ENCODE measurements at regions not wholly inside any gene's neighbourhood (a gene's known extent, or its start where the extent isn't known, plus 50 kb on each side); places are given as distances from the start of the nearest gene placed in this dataset.

GRCh38 chr19:27777726-27778125 lies 1435.2 kb downstream of the UQCRFS1 start:
- peaks cover 0 to 15% (median 0%) of the 10 kb centered on the region in 5 donors for H3K9me3 ChIP-seq (ENCODE audit: control insufficient read depth in 5 of 5, low read length in 5 of 5)

GRCh38 chr19:27777242-27777641 lies 1435.7 kb downstream of the UQCRFS1 start:
- Histone ChIP-seq H3K36me3 (ENCODE audit: control insufficient read depth in 5 of 5, insufficient read depth in 5 of 5, low read length in 5 of 5) (peaks cover 0 to 13% (median 5%) of the 10 kb centered on the region in 5 donors), H3K9ac (ENCODE audit: low read length in 5 of 5) (no peak overlapping the region), H3K4me3 (ENCODE audit: low read depth in 1 of 5, low read length in 5 of 5) (no peak overlapping the region), H3K27me3 (ENCODE audit: control insufficient read depth in 5 of 5, insufficient read depth in 4 of 5, low read length in 5 of 5) (no peaks in the 10 kb centered on the region), H3K27ac (ENCODE audit: low read depth, low read length) (no peak overlapping the region), H3K9me3 (ENCODE audit: control insufficient read depth in 5 of 5, low read length in 5 of 5) (peaks cover 0 to 20% (median 4%) of the 10 kb centered on the region in 5 donors), H3K4me1 (ENCODE audit: control insufficient read depth in 5 of 5, insufficient read depth in 5 of 5, low read length in 5 of 5) (peaks cover 0 to under 1% (median 0%) of the 10 kb centered on the region in 5 donors)

More at GRCh38 chr19:27777726-27778125, 1435.2 kb downstream of the UQCRFS1 start:
- Histone ChIP-seq H3K36me3 (ENCODE audit: control insufficient read depth in 5 of 5, insufficient read depth in 5 of 5, low read length in 5 of 5) (peaks cover 0 to 13% (median 5%) of the 10 kb centered on the region in 5 donors), H3K4me3 (ENCODE audit: low read depth in 1 of 5, low read length in 5 of 5) (no peak overlapping the region), H3K27ac (ENCODE audit: low read depth, low read length) (no peak overlapping the region), H3K27me3 (ENCODE audit: control insufficient read depth in 5 of 5, insufficient read depth in 4 of 5, low read length in 5 of 5) (no peaks in the 10 kb centered on the region), H3K4me1 (ENCODE audit: control insufficient read depth in 5 of 5, insufficient read depth in 5 of 5, low read length in 5 of 5) (peaks cover 0 to 3% (median 0%) of the 10 kb centered on the region in 5 donors), H3K9ac (ENCODE audit: low read length in 5 of 5) (no peak overlapping the region)

- no peak overlapping the region for H3K9ac ChIP-seq (ENCODE audit: low read length in 5 of 5)
- H3K4me3 ChIP-seq (ENCODE audit: low read depth in 1 of 5, low read length in 5 of 5), result no peak overlapping the region
- H3K36me3 ChIP-seq (ENCODE audit: control insufficient read depth in 5 of 5, insufficient read depth in 5 of 5, low read length in 5 of 5), result peaks cover 0 to 13% (median 5%) of the 10 kb centered on the region in 5 donors
- no peaks in the 10 kb centered on the region for H3K27me3 ChIP-seq (ENCODE audit: control insufficient read depth in 5 of 5, insufficient read depth in 4 of 5, low read length in 5 of 5)
- H3K9me3 ChIP-seq (ENCODE audit: control insufficient read depth in 5 of 5, low read length in 5 of 5), result peaks cover 0 to 22% (median 6%) of the 10 kb centered on the region in 5 donors
- H3K4me1 ChIP-seq (ENCODE audit: control insufficient read depth in 5 of 5, insufficient read depth in 5 of 5, low read length in 5 of 5), result no peaks in the 10 kb centered on the region
- no peak overlapping the region for H3K27ac ChIP-seq (ENCODE audit: low read depth, low read length)
These were observed 1436.4 kb downstream of the UQCRFS1 start for GRCh38 chr19:27776524-27776923.

- Histone ChIP-seq H3K9ac (ENCODE audit: low read length in 5 of 5) (no peak overlapping the region), H3K4me3 (ENCODE audit: low read depth in 1 of 5, low read length in 5 of 5) (no peak overlapping the region), H3K27ac (ENCODE audit: low read depth, low read length) (no peak overlapping the region)
These were observed 1436.9 kb downstream of the UQCRFS1 start for GRCh38 chr19:27776020-27776419.

GRCh38 chr19:27775395-27775794 lies 1437.6 kb downstream of the UQCRFS1 start:
- Histone ChIP-seq H3K27ac (ENCODE audit: low read depth, low read length) (no peak overlapping the region), H3K4me3 (ENCODE audit: low read depth in 1 of 5, low read length in 5 of 5) (no peak overlapping the region), H3K27me3 (ENCODE audit: control insufficient read depth in 5 of 5, insufficient read depth in 4 of 5, low read length in 5 of 5) (no peaks in the 10 kb centered on the region), H3K9me3 (ENCODE audit: control insufficient read depth in 5 of 5, low read length in 5 of 5) (peaks cover 0 to 22% (median 6%) of the 10 kb centered on the region in 5 donors), H3K4me1 (ENCODE audit: control insufficient read depth in 5 of 5, insufficient read depth in 5 of 5, low read length in 5 of 5) (no peaks in the 10 kb centered on the region), H3K9ac (ENCODE audit: low read length in 5 of 5) (no peak overlapping the region), H3K36me3 (ENCODE audit: control insufficient read depth in 5 of 5, insufficient read depth in 5 of 5, low read length in 5 of 5) (peaks cover 0 to 13% (median 5%) of the 10 kb centered on the region in 5 donors)

More at GRCh38 chr19:27776020-27776419, 1436.9 kb downstream of the UQCRFS1 start:
- H3K27me3 ChIP-seq (ENCODE audit: control insufficient read depth in 5 of 5, insufficient read depth in 4 of 5, low read length in 5 of 5), result no peaks in the 10 kb centered on the region
- H3K4me1 ChIP-seq (ENCODE audit: control insufficient read depth in 5 of 5, insufficient read depth in 5 of 5, low read length in 5 of 5), result no peaks in the 10 kb centered on the region
- peaks cover 0 to 13% (median 5%) of the 10 kb centered on the region in 5 donors for H3K36me3 ChIP-seq (ENCODE audit: control insufficient read depth in 5 of 5, insufficient read depth in 5 of 5, low read length in 5 of 5)
- peaks cover 0 to 22% (median 6%) of the 10 kb centered on the region in 5 donors for H3K9me3 ChIP-seq (ENCODE audit: control insufficient read depth in 5 of 5, low read length in 5 of 5)

GRCh38 chr19:27774827-27775226 lies 1438.1 kb downstream of the UQCRFS1 start:
- Histone ChIP-seq H3K36me3 (ENCODE audit: control insufficient read depth in 5 of 5, insufficient read depth in 5 of 5, low read length in 5 of 5) (peaks cover 0 to 13% (median 5%) of the 10 kb centered on the region in 5 donors), H3K4me1 (ENCODE audit: control insufficient read depth in 5 of 5, insufficient read depth in 5 of 5, low read length in 5 of 5) (no peaks in the 10 kb centered on the region), H3K27ac (ENCODE audit: low read depth, low read length) (no peak overlapping the region), H3K4me3 (ENCODE audit: low read depth in 1 of 5, low read length in 5 of 5) (no peak overlapping the region), H3K27me3 (ENCODE audit: control insufficient read depth in 5 of 5, insufficient read depth in 4 of 5, low read length in 5 of 5) (no peaks in the 10 kb centered on the region), H3K9ac (ENCODE audit: low read length in 5 of 5) (no peak overlapping the region), H3K9me3 (ENCODE audit: control insufficient read depth in 5 of 5, low read length in 5 of 5) (peaks cover 0 to 22% (median 6%) of the 10 kb centered on the region in 5 donors)

GRCh38 chr19:27774337-27774736 lies 1438.6 kb downstream of the UQCRFS1 start:
- no peaks in the 10 kb centered on the region for H3K4me1 ChIP-seq (ENCODE audit: control insufficient read depth in 5 of 5, insufficient read depth in 5 of 5, low read length in 5 of 5)
- peaks cover 0 to 13% (median 5%) of the 10 kb centered on the region in 5 donors for H3K36me3 ChIP-seq (ENCODE audit: control insufficient read depth in 5 of 5, insufficient read depth in 5 of 5, low read length in 5 of 5)
- H3K9me3 ChIP-seq (ENCODE audit: control insufficient read depth in 5 of 5, low read length in 5 of 5), result peaks cover 0 to 22% (median 6%) of the 10 kb centered on the region in 5 donors
- H3K27ac ChIP-seq (ENCODE audit: low read depth, low read length), result no peak overlapping the region
- no peaks in the 10 kb centered on the region for H3K27me3 ChIP-seq (ENCODE audit: control insufficient read depth in 5 of 5, insufficient read depth in 4 of 5, low read length in 5 of 5)
- no peak overlapping the region for H3K4me3 ChIP-seq (ENCODE audit: low read depth in 1 of 5, low read length in 5 of 5)
- H3K9ac ChIP-seq (ENCODE audit: low read length in 5 of 5), result no peak overlapping the region

- Histone ChIP-seq H3K4me1 (ENCODE audit: control insufficient read depth in 5 of 5, insufficient read depth in 5 of 5, low read length in 5 of 5) (no peaks in the 10 kb centered on the region), H3K27ac (ENCODE audit: low read depth, low read length) (no peak overlapping the region), H3K36me3 (ENCODE audit: control insufficient read depth in 5 of 5, insufficient read depth in 5 of 5, low read length in 5 of 5) (peaks cover 0 to 13% (median 5%) of the 10 kb centered on the region in 5 donors), H3K9me3 (ENCODE audit: control insufficient read depth in 5 of 5, low read length in 5 of 5) (peaks cover 0 to 22% (median 6%) of the 10 kb centered on the region in 5 donors), H3K9ac (ENCODE audit: low read length in 5 of 5) (no peak overlapping the region), H3K4me3 (ENCODE audit: low read depth in 1 of 5, low read length in 5 of 5) (no peak overlapping the region), H3K27me3 (ENCODE audit: control insufficient read depth in 5 of 5, insufficient read depth in 4 of 5, low read length in 5 of 5) (no peaks in the 10 kb centered on the region)
These were observed 1439.4 kb downstream of the UQCRFS1 start for GRCh38 chr19:27773318-27774094.

- peaks cover 0 to 12% (median 5%) of the 10 kb centered on the region in 5 donors for H3K36me3 ChIP-seq (ENCODE audit: control insufficient read depth in 5 of 5, insufficient read depth in 5 of 5, low read length in 5 of 5)
- H3K9ac ChIP-seq (ENCODE audit: low read length in 5 of 5), result no peak overlapping the region
- no peak overlapping the region for H3K27ac ChIP-seq (ENCODE audit: low read depth, low read length)
- no peaks in the 10 kb centered on the region for H3K27me3 ChIP-seq (ENCODE audit: control insufficient read depth in 5 of 5, insufficient read depth in 4 of 5, low read length in 5 of 5)
- peaks cover 0 to 23% (median 11%) of the 10 kb centered on the region in 5 donors for H3K9me3 ChIP-seq (ENCODE audit: control insufficient read depth in 5 of 5, low read length in 5 of 5)
- H3K4me1 ChIP-seq (ENCODE audit: control insufficient read depth in 5 of 5, insufficient read depth in 5 of 5, low read length in 5 of 5), result no peaks in the 10 kb centered on the region
- no peak overlapping the region for H3K4me3 ChIP-seq (ENCODE audit: low read depth in 1 of 5, low read length in 5 of 5)
These were observed 1440.9 kb downstream of the UQCRFS1 start for GRCh38 chr19:27772059-27772458.

- no peaks in the 10 kb centered on the region for H3K27me3 ChIP-seq (ENCODE audit: control insufficient read depth in 5 of 5, insufficient read depth in 4 of 5, low read length in 5 of 5)
- H3K36me3 ChIP-seq (ENCODE audit: control insufficient read depth in 5 of 5, insufficient read depth in 5 of 5, low read length in 5 of 5), result peaks cover 0 to 10% (median 5%) of the 10 kb centered on the region in 5 donors
- H3K27ac ChIP-seq (ENCODE audit: low read depth, low read length), result no peak overlapping the region
- H3K9me3 ChIP-seq (ENCODE audit: control insufficient read depth in 5 of 5, low read length in 5 of 5), result peaks cover 0 to 36% (median 19%) of the 10 kb centered on the region in 5 donors
- no peak overlapping the region for H3K9ac ChIP-seq (ENCODE audit: low read length in 5 of 5)
- no peaks in the 10 kb centered on the region for H3K4me1 ChIP-seq (ENCODE audit: control insufficient read depth in 5 of 5, insufficient read depth in 5 of 5, low read length in 5 of 5)
- no peak overlapping the region for H3K4me3 ChIP-seq (ENCODE audit: low read depth in 1 of 5, low read length in 5 of 5)
These were observed 1442.9 kb downstream of the UQCRFS1 start for GRCh38 chr19:27770095-27770494.
